ENCODE measurements at regions not wholly inside any gene's neighbourhood (a gene's known extent, or its start where the extent isn't known, plus 50 kb on each side); places are given as distances from the start of the nearest gene placed in this dataset.

DNA sequence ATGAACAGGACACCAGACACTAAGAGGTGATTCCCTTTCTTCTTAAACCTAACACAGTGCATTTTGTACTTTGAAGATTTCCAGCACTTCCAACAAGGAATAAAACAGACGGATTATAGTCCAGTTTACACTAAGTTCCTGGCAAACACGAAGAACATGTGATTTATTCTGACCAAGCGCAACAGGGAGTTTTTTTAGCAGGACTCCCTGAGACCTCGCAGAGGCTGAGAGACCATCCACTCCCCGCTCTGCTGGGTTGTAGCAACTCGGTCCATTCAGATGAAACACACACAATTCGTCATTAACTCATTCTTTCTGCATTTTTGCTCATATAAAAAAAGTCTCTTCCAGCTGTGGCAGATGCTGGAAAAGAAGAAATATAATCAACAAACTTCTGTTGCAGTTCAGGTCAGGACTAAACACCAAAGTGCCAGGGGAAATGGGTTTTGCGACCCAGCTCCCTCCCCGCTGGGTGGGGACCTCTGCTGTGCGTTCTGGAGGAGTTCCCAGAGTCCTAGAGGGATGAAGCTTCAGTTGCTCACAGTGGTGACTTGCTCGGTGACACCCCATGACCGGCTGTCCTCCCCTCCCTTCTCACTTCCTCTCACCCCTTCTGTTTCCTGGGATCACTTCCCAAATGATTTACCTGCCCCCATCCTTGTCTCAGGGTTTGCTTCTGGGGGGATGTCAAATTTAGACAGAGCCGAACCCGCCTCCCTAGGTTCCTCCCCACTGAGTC is 52.5 kb downstream of the KCNF1 start:
- Mint-ChIP-seq H3K4me3 (no peak overlapping the region), H3K36me3 (ENCODE audit: low read depth) (no peaks in the 10 kb centered on the region), H3K27ac (ENCODE audit: unreplicated experiment) (no peak overlapping the region)

DNA sequence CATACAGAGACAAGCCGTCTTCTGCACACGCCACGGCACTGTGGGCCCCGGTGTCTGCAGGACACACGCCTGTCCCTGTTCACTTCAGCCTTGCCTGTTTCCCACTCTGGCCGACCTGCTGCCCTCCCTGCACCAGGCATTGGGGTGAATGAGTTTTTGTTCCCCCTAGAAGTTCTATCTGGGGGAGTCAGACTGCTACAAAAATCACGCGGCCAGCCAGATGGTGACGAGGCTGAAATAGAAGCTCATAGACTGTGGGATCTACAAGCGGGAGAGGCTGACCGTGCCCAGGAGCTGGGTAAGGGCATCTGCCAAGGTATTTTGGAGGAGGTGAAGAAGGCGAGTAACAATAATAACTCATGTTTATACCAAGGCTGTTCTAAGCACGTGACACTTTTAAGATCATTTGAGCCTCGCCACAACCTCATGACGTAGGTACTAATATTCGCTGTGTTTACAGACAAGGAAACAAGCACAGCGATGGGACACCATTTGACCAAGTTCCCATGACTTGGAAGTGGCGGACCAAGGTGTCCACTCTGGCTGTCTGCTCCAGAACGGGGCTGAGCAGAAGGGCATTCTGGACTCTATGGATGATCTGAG is 53.6 kb downstream of the KCNF1 start:
- Mint-ChIP-seq H3K36me3 (ENCODE audit: low read depth) (no peaks in the 10 kb centered on the region), H3K4me3 (no peak overlapping the region), H3K4me1 (peaks cover 19% of the 10 kb centered on the region), H3K9me3 (peaks cover 4% of the 10 kb centered on the region), H3K27me3 (ENCODE audit: low read depth) (peaks cover 6% of the 10 kb centered on the region), H3K27ac (ENCODE audit: unreplicated experiment) (no peak overlapping the region)
- TF ChIP-seq, protein P1, sequence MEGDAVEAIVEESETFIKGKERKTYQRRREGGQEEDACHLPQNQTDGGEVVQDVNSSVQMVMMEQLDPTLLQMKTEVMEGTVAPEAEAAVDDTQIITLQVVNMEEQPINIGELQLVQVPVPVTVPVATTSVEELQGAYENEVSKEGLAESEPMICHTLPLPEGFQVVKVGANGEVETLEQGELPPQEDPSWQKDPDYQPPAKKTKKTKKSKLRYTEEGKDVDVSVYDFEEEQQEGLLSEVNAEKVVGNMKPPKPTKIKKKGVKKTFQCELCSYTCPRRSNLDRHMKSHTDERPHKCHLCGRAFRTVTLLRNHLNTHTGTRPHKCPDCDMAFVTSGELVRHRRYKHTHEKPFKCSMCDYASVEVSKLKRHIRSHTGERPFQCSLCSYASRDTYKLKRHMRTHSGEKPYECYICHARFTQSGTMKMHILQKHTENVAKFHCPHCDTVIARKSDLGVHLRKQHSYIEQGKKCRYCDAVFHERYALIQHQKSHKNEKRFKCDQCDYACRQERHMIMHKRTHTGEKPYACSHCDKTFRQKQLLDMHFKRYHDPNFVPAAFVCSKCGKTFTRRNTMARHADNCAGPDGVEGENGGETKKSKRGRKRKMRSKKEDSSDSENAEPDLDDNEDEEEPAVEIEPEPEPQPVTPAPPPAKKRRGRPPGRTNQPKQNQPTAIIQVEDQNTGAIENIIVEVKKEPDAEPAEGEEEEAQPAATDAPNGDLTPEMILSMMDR (conservative IDR thresholded peaks at IDR 0.05), result no peak
- no peak for DNase-seq (ENCODE audit: low read depth, low spot score)

More for the DNA sequence above, 52.5 kb downstream of the KCNF1 start:
- peaks cover 4% of the 10 kb centered on the region for H3K9me3 Mint-ChIP-seq
- peaks cover 12% of the 10 kb centered on the region for H3K4me1 Mint-ChIP-seq
- TF ChIP-seq, protein P1 (conservative IDR thresholded peaks at IDR 0.05), result no peak
- H3K27me3 Mint-ChIP-seq (ENCODE audit: low read depth), result peaks cover 3% of the 10 kb centered on the region
- DNase-seq (ENCODE audit: low read depth, low spot score), result no peak

DNA sequence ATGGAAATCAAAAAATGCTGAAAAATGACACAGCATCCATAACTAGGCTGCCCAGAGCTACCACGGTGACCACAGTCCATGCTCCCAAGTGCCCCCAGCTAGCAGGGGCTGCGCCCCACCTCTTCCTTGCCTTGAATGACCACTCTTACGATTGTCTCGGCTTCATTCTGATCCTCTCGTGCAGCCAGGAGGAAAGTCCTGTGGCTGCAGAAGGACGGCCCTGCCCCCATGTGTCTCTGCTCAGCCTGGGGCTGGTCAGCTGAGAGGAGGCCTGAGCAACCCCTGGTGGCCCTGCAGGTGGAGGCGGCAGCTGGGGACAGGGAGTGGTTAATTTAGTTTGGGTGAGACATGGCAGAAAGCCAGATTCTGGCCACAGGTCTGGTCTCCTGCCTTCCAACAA is 54.3 kb downstream of the KCNF1 start:
- TF ChIP-seq, protein P1 (conservative IDR thresholded peaks at IDR 0.05), result no peak
- DNase-seq (ENCODE audit: low read depth, low spot score), result no peak
- H3K27me3 Mint-ChIP-seq (ENCODE audit: low read depth), result peaks cover 6% of the 10 kb centered on the region
- peaks cover 4% of the 10 kb centered on the region for H3K9me3 Mint-ChIP-seq
- no peaks in the 10 kb centered on the region for H3K36me3 Mint-ChIP-seq (ENCODE audit: low read depth)
- peaks cover 23% of the 10 kb centered on the region for H3K4me1 Mint-ChIP-seq
- H3K4me3 Mint-ChIP-seq, result no peak overlapping the region
- H3K27ac Mint-ChIP-seq (ENCODE audit: unreplicated experiment), result no peak overlapping the region

DNA sequence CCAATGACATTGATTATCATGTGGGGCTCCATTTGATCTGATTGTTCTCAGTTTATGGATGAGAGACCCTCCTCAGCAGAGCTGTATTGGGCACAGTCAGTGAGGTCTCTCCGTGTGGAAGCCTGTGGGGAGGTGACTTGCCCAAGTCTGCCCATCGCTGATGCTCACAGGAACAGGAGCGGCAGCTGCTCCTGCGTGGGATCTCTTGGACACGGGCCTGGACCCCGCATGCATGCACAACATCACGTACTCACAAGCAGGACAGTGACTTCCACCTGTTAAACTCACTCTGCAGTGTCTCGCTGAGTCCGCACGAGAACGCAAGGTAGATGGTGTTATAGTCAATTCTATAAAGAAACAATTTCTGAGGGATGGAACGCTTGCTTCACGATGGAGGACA is 55.0 kb downstream of the KCNF1 start:
- DNase-seq (ENCODE audit: low read depth, low spot score), result no peak
- TF ChIP-seq, protein P1 (conservative IDR thresholded peaks at IDR 0.05), result no peak
- peaks cover 6% of the 10 kb centered on the region for H3K27me3 Mint-ChIP-seq (ENCODE audit: low read depth)
- peaks cover 4% of the 10 kb centered on the region for H3K9me3 Mint-ChIP-seq
- H3K27ac Mint-ChIP-seq (ENCODE audit: unreplicated experiment), result no peak overlapping the region
- H3K4me1 Mint-ChIP-seq, result peaks cover 30% of the 10 kb centered on the region
- H3K4me3 Mint-ChIP-seq, result no peak overlapping the region
- H3K36me3 Mint-ChIP-seq (ENCODE audit: low read depth), result no peaks in the 10 kb centered on the region

DNA sequence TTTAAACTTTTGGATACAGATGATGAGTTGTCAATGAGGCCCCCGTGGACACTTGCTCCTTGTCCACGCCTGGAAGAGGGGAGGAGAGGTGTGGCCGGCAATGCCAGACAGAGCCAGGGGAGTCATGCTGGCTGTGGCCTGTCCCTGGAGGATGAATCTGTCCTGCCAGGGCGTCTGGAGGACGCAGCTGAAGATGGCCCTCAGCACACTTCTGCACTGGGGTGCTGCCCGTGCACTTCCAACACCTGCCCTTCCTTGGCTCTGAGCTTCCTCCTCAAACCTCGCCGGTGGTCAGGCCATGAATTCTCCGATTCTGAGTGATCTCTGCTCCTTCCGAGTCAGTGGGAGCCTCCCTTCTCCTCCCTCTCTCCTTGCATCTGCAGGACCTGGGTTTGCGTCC is 56.4 kb downstream of the KCNF1 start:
- Mint-ChIP-seq H3K9me3 (no peaks in the 10 kb centered on the region), H3K27me3 (ENCODE audit: low read depth) (peaks cover 3% of the 10 kb centered on the region), H3K27ac (ENCODE audit: unreplicated experiment) (no peak overlapping the region), H3K36me3 (ENCODE audit: low read depth) (no peaks in the 10 kb centered on the region), H3K4me1 (peaks cover 44% of the 10 kb centered on the region), H3K4me3 (no peak overlapping the region)
- TF ChIP-seq, protein P1 (conservative IDR thresholded peaks at IDR 0.05), result no peak
- no peak for DNase-seq (ENCODE audit: low read depth, low spot score)
